ENCODE measurements at regions not wholly inside any gene's neighbourhood (a gene's known extent, or its start where the extent isn't known, plus 50 kb on each side); places are given as distances from the start of the nearest gene placed in this dataset.
"Not testable (repeated sequence)": the region's sequence is repeated elsewhere in the genome, so short reads cannot be mapped to it uniquely, and the experiment has no call there.

GRCh38 chrX:131595120-131595519 is 51.2 kb downstream of the OR13H1 start:
- no peak for DNase-seq

- DNase-seq = no peak
Observed at GRCh38 chrX:131607792-131608369, 64.0 kb downstream of the OR13H1 start.

- no peak for DNase-seq
Observed at GRCh38 chrX:131609480-131609879, 65.6 kb downstream of the OR13H1 start.

- DNase-seq = no peak
Observed at GRCh38 chrX:131613260-131613659, 69.4 kb downstream of the OR13H1 start.

- DNase-seq = no peak
Observed at GRCh38 chrX:131614241-131614640, 70.4 kb downstream of the OR13H1 start.

- DNase-seq = no peak
Observed at GRCh38 chrX:131617182-131617581, 73.3 kb downstream of the OR13H1 start.

GRCh38 chrX:131621650-131622049 is 77.8 kb downstream of the OR13H1 start:
- DNase-seq = no peak

GRCh38 chrX:131626681-131627296 is 82.9 kb downstream of the OR13H1 start:
- DNase-seq = no peak

GRCh38 chrX:131630534-131630933 is 86.7 kb downstream of the OR13H1 start:
- DNase-seq = no peak

- peak; percentile 37 for DNase-seq
Observed at GRCh38 chrX:131633285-131633917, 89.5 kb downstream of the OR13H1 start.

GRCh38 chrX:131634900-131635299 is 91.0 kb downstream of the OR13H1 start:
- no peak for DNase-seq

- DNase-seq = no peak
Observed at GRCh38 chrX:131646106-131646505, 102.2 kb downstream of the OR13H1 start.

- peak; percentile 3 for DNase-seq
Observed at GRCh38 chrX:131649741-131650140, 105.9 kb downstream of the OR13H1 start.

- DNase-seq = no peak
Observed at GRCh38 chrX:131650637-131651410, 107.0 kb downstream of the OR13H1 start.

- not testable (repeated sequence) for DNase-seq
Observed at GRCh38 chrX:131663726-131664125, 119.9 kb downstream of the OR13H1 start.

GRCh38 chrX:131671735-131672134 is 127.9 kb downstream of the OR13H1 start:
- no peak for DNase-seq

- no peak for DNase-seq
Observed at GRCh38 chrX:131675596-131676194, 131.8 kb downstream of the OR13H1 start.

- DNase-seq = peak; percentile 33
Observed at GRCh38 chrX:131677655-131678628, 134.1 kb downstream of the OR13H1 start.

- DNase-seq = not testable (repeated sequence)
Observed at GRCh38 chrX:131682735-131683134, 138.9 kb downstream of the OR13H1 start.

GRCh38 chrX:131693359-131693758 is 149.5 kb downstream of the OR13H1 start:
- no peak for DNase-seq

- not testable (repeated sequence) for DNase-seq
Observed at GRCh38 chrX:131696989-131697388, 153.1 kb downstream of the OR13H1 start.

GRCh38 chrX:131703646-131704045 is 159.8 kb downstream of the OR13H1 start:
- no peak for DNase-seq
